ENCODE measurements at regions not wholly inside any gene's neighbourhood (a gene's known extent, or its start where the extent isn't known, plus 50 kb on each side); places are given as distances from the start of the nearest gene placed in this dataset.

DNA sequence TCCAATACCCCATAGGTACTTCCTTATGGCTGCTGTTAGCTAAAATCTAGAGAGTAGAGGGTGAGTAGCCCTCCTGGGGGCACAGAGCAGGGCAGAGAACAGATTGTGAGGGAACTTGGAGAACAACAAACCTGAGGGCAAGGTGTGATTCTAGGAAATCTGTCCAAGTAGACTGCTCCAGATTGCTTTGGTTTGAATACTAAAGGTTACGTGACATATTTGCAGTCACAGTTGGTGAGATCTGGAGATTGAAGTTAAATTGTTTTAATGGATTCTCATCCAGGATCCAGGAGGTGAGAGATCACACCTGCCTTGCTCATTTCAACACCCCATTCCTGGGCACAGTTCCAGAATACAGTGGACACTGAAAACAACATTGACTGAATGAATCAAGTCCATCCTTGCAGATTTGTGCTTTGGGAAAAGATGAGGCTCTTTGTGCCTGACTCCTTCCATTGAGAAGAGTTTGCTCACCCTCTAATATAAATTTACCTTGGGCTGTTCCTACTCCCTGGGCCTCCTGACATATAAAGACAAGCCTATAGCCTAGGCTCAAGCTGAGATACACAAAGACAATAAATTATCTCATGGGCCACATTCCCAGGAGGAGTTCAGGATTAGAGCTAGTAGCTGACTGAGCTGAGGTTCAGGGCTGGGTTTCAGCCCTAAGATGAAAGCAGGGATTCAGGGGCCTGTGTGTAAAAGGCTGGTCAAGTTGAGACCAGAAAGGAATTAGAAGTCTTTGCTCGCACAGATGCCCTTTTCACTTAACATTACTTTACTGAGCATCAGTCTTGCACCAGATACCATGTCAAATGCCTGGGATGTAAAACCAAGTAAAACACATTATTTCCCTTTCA lies 400.9 kb upstream of the MCTP2 start:
- DNase-seq (ENCODE audit: low read depth in 1 of 2, low spot score in 1 of 2), result no peak
- no peak for TF ChIP-seq SPI1 (IDR thresholded peaks at IDR 0.05; ENCODE audit: borderline replicate concordance, low read depth)
- TF ChIP-seq, protein P1, sequence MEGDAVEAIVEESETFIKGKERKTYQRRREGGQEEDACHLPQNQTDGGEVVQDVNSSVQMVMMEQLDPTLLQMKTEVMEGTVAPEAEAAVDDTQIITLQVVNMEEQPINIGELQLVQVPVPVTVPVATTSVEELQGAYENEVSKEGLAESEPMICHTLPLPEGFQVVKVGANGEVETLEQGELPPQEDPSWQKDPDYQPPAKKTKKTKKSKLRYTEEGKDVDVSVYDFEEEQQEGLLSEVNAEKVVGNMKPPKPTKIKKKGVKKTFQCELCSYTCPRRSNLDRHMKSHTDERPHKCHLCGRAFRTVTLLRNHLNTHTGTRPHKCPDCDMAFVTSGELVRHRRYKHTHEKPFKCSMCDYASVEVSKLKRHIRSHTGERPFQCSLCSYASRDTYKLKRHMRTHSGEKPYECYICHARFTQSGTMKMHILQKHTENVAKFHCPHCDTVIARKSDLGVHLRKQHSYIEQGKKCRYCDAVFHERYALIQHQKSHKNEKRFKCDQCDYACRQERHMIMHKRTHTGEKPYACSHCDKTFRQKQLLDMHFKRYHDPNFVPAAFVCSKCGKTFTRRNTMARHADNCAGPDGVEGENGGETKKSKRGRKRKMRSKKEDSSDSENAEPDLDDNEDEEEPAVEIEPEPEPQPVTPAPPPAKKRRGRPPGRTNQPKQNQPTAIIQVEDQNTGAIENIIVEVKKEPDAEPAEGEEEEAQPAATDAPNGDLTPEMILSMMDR (IDR thresholded peaks at IDR 0.05; ENCODE audit: insufficient read depth, low read length), result no peak
- TF ChIP-seq POLR2AphosphoS5 (IDR thresholded peaks at IDR 0.05; ENCODE audit: low read depth), result no peak
- Histone ChIP-seq H3K27me3 (ENCODE audit: insufficient read depth, poor library complexity, severe bottlenecking) (no peaks in the 10 kb centered on the region), H3K4me3 (replicated peaks; ENCODE audit: insufficient read depth, low read length) (no peak overlapping the region), H3K27ac (replicated peaks) (no peak overlapping the region)

DNA sequence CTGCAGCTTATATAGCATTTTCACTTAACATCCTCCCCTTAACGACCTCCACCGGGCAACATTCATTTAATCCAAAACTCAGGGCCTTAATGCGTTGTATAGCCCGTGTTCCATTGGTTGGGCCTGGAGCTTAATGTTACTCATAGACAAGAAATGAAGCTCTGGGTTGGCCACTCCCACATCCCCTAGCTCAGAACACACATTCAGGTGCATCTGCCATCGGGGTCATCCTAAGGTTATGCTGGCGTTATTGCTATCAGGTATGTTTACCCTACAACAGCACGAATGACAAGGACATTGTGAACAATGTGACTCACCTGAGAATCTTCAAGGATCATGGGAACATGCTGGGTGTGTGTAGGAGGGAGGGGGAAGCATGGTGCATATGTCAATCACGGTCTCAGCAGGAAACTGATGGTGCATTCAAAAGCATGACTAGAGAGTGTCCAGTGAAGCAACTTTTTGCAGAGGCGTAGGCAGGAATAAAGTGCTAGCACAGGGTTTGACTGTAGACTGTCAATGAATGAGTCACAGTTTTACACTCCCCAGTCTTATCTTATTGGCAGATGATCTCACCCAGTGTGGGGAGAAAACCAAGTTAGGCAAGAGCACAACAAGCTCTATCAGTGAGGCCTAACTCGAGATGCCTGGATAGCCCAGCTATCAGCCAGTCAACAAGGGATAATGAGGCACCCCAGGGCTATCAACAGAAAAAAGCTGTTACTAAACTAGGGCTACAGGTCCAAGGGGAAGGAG lies 402.1 kb upstream of the MCTP2 start:
- TF ChIP-seq GABPA (IDR thresholded peaks at IDR 0.05; ENCODE audit: low read depth), result no peak
- no peak for TF ChIP-seq POLR2AphosphoS5 (IDR thresholded peaks at IDR 0.05; ENCODE audit: low read depth)
- TF ChIP-seq, protein P2, sequence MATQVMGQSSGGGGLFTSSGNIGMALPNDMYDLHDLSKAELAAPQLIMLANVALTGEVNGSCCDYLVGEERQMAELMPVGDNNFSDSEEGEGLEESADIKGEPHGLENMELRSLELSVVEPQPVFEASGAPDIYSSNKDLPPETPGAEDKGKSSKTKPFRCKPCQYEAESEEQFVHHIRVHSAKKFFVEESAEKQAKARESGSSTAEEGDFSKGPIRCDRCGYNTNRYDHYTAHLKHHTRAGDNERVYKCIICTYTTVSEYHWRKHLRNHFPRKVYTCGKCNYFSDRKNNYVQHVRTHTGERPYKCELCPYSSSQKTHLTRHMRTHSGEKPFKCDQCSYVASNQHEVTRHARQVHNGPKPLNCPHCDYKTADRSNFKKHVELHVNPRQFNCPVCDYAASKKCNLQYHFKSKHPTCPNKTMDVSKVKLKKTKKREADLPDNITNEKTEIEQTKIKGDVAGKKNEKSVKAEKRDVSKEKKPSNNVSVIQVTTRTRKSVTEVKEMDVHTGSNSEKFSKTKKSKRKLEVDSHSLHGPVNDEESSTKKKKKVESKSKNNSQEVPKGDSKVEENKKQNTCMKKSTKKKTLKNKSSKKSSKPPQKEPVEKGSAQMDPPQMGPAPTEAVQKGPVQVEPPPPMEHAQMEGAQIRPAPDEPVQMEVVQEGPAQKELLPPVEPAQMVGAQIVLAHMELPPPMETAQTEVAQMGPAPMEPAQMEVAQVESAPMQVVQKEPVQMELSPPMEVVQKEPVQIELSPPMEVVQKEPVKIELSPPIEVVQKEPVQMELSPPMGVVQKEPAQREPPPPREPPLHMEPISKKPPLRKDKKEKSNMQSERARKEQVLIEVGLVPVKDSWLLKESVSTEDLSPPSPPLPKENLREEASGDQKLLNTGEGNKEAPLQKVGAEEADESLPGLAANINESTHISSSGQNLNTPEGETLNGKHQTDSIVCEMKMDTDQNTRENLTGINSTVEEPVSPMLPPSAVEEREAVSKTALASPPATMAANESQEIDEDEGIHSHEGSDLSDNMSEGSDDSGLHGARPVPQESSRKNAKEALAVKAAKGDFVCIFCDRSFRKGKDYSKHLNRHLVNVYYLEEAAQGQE (IDR thresholded peaks at IDR 0.05; ENCODE audit: insufficient replicate concordance, low read depth), result no peak
- no peak for TF ChIP-seq SPI1 (IDR thresholded peaks at IDR 0.05; ENCODE audit: borderline replicate concordance, low read depth)
- TF ChIP-seq, protein P1 (IDR thresholded peaks at IDR 0.05; ENCODE audit: insufficient read depth, low read length), result no peak
- DNase-seq (ENCODE audit: low read depth in 1 of 2, low spot score in 1 of 2), result peak in 1 of 2 experiments; percentile 13
- no peaks in the 10 kb centered on the region for H3K27me3 ChIP-seq (ENCODE audit: insufficient read depth, poor library complexity, severe bottlenecking)
- H3K4me3 ChIP-seq (replicated peaks; ENCODE audit: insufficient read depth, low read length), result no peak overlapping the region
- H3K27ac ChIP-seq (replicated peaks), result no peak overlapping the region

DNA sequence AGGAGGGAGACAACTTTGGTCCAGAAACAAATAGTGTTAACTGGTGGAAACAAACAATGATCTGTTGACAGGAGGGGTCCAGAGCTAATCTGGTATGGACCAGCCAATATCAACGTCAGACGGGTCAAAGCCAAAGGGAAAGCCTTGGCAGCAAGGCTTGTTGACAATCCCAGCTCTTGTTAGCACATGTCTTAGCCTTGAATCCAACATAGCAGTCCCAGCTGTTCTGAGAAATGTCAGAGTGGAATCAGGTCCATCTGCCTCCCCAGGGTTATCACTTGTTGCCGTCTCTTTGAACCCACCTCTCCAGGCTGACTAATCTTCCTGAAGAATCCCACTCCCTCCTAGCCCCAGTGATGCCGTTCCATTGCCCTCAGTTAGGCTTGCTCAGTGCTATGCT lies 404.6 kb upstream of the MCTP2 start:
- no peak for DNase-seq (ENCODE audit: low read depth in 1 of 2, low spot score in 1 of 2)
- Histone ChIP-seq H3K27ac (replicated peaks) (no peak overlapping the region), H3K4me3 (replicated peaks; ENCODE audit: insufficient read depth, low read length) (no peak overlapping the region), H3K27me3 (ENCODE audit: insufficient read depth, poor library complexity, severe bottlenecking) (no peaks in the 10 kb centered on the region)
- no peak for TF ChIP-seq POLR2AphosphoS5 (IDR thresholded peaks at IDR 0.05; ENCODE audit: low read depth)
- TF ChIP-seq, protein P1 (IDR thresholded peaks at IDR 0.05; ENCODE audit: insufficient read depth, low read length), result no peak
- TF ChIP-seq, protein P2 (IDR thresholded peaks at IDR 0.05; ENCODE audit: insufficient replicate concordance, low read depth), result no peak
- no peak for TF ChIP-seq GABPA (IDR thresholded peaks at IDR 0.05; ENCODE audit: low read depth)
- TF ChIP-seq SPI1 (IDR thresholded peaks at IDR 0.05; ENCODE audit: borderline replicate concordance, low read depth), result no peak

Measured in HL-60 (cell line).